GM12892 (cell line): ENCODE measurements at regions not wholly inside any gene's neighbourhood (a gene's known extent, or its start where the extent isn't known, plus 50 kb on each side); places are given as distances from the start of the nearest gene placed in this dataset.

Source experiments
- POLR2A ChIP-seq: IDR thresholded peaks from 2 replicates; pipeline ENCODE4 v1.6.1; 2011; ENCODE audit warnings: low read depth, low read length, control low read depth
- POLR2AphosphoS5 ChIP-seq: IDR thresholded peaks from 2 replicates; pipeline ENCODE4 v1.6.1; 2011; ENCODE audit warnings: low read depth, low read length, control low read depth
- TAF1 ChIP-seq: IDR thresholded peaks from 2 replicates; pipeline ENCODE4 v1.6.1; 2011; ENCODE audit warnings: low read depth, mild to moderate bottlenecking, control low read depth, low read length, borderline replicate concordance

DNA sequence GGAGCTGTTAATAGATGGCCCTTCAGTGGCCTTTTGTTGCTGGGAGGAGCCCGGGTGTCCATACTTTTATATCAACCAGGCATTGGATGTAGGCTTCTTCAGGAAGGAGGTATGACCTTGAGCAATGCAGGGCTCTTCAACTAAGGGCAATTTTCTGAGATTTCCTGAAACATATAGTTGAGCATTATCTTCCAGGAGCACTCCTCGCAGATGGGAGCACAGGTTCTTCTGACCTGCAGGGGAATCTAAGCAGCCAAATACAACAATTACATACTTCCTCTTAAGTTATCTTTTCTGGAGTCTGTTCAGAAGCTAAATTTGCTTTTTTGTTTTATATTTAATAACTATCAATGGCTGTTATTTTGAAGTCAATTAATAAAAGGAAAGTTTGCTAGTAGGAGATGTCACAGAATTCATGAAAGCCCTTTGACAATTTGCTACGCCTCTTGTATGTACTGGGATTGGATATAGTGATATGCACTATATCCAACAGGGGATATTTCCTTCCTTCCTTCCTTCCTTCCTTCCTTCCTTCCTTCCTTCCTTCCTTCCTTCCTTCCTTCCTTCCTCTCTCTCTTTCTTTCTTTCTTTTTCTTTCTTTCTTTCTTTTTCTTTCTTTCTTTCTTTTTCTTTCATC is 422.6 kb upstream of the NEGR1 start:
- TF ChIP-seq POLR2AphosphoS5 (no peak), POLR2A (no peak), TAF1 (no peak)
